ENCODE measurements at regions not wholly inside any gene's neighbourhood (a gene's known extent, or its start where the extent isn't known, plus 50 kb on each side); places are given as distances from the start of the nearest gene placed in this dataset.

DNA sequence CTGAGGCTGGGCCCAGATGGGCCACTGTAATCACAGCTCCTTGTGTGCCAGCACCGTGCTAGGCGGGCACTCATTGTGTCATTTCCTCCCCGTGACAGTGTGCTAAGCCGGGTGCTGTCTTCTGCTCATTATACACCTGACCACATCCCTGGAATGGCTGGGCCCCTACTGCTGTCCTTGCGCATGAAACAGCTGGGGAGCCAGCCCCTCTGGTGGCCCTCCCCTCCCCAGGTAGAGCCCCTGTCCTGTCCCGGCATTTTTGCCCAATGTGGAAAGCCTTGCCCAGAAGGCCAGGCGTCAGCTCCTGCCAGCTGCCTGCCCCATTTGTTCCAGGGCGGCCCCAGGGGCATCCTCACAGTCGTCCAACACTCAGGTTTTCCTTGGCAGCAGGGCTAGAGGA is 107.4 kb upstream of the CASZ1 start:
- Histone ChIP-seq H3K4me3 (no peak overlapping the region), H3K4me1 (peaks cover 0 to 7% (median 0%) of the 10 kb centered on the region in 9 donors), H3K27ac (no peak overlapping the region), H3K27me3 (peaks cover 0 to 54% (median 34%) of the 10 kb centered on the region in 7 donors), H3K36me3 (no peaks in the 10 kb centered on the region), H3K9me3 (no peaks in the 10 kb centered on the region)
- intact Hi-C loops (cut with DNase I): no loop called here
- TF ChIP-seq, protein P1, sequence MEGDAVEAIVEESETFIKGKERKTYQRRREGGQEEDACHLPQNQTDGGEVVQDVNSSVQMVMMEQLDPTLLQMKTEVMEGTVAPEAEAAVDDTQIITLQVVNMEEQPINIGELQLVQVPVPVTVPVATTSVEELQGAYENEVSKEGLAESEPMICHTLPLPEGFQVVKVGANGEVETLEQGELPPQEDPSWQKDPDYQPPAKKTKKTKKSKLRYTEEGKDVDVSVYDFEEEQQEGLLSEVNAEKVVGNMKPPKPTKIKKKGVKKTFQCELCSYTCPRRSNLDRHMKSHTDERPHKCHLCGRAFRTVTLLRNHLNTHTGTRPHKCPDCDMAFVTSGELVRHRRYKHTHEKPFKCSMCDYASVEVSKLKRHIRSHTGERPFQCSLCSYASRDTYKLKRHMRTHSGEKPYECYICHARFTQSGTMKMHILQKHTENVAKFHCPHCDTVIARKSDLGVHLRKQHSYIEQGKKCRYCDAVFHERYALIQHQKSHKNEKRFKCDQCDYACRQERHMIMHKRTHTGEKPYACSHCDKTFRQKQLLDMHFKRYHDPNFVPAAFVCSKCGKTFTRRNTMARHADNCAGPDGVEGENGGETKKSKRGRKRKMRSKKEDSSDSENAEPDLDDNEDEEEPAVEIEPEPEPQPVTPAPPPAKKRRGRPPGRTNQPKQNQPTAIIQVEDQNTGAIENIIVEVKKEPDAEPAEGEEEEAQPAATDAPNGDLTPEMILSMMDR (IDR thresholded peaks at IDR 0.05): no peak
- ATAC-seq: no peak
- WGBS, 2 donors: 79 to 80% methylated on average over 9 of the region's 9 CpGs
- no peak for DNase-seq

DNA sequence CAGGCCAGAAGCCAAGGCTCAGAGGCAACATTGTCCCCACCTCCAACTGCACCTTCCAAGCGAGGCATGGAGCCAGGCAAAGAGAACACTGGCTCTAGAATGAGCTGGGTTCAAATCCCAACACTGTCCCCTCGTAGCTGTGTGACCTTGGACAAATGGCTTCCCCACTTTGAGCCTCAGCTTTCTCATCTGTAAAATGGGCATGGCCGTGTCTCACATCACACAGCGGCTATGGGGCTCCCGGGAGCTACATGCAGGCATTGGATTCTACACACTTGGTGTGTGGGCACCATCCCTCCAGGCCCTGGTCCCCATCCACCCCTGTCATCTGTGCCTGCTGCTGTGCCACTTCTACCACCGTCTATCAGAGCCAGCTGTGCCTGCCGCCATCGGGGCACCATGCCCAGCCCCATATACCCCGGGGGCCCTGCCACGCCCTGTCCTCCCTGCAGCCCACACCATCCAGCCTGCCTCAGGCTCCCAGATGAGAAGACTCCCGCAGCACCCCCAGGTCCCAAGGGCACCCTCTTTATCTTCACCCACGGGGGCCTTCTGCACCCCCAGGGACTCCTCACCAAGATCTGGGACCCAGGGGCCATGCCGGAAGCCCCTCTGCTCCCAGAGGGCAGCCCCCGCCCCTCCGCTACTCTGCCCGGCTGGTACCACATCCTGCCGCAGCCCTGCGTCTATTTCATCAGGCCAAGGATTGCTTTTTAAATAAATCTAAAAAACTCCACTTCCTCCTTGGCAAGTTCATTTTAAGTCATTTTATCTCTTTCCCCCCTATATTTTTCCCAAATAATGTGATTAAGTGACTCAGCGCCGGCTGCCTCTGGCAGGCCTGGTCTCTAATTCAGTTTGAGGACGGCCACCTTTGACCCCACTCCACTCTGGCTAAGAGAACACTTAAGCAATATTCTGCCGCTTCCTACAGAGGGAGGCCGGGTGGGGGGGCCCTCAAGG is 107.8 kb upstream of the TARDBP start:
- TF ChIP-seq, protein P1 (IDR thresholded peaks at IDR 0.05): no peak
- ATAC-seq (no peak), DNase-seq (no peak)
- Histone ChIP-seq H3K4me1 (peaks cover 0 to 7% (median 0%) of the 10 kb centered on the region in 9 donors), H3K9me3 (no peaks in the 10 kb centered on the region), H3K27ac (no peak overlapping the region), H3K4me3 (no peak overlapping the region), H3K36me3 (no peaks in the 10 kb centered on the region), H3K27me3 (peaks cover 0 to 46% (median 28%) of the 10 kb centered on the region in 7 donors)
- intact Hi-C loops (cut with DNase I): no loop called here
- 71 to 76% methylated on average over 23 of the region's 23 CpGs for WGBS, 2 donors

DNA sequence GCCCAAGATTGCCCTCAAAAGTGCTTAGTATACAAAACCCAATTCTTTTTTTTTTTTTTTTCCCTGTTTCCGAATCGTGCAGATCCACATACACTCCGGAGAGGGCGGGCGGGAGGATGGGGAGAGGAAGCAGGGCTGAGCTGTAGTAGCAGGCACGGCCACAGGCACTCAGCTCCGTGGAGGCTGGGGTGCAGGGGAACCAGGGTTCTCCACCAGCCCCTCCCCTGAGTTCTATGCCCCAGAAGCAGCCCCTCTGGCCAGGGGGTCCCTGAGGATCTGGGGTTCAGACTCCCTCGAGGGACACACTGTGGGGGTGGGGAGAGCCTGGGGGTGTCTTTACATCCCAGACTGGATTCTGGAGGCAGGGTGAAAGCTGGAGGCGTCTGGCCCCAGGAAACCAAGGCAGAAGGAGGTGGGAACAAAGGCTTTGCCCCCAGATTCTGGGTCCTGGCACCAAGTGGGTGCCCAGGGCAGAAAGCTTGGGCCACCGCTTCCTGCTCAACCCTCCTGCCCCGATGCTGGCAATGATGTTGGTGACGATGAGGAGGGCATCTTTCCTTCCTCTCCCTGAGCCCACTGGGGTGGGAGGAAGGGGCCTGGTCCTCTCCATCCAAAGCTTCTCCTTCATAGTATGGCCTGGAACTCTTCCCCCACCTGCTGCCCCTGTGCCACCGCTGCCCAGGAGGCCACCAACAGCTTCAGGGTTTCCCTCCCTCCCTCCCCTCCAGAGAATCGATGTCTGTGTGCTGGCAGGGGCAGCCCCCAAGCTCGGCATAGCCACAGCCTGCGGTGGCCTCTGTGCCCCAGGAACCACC is 106.4 kb upstream of the TARDBP start:
- DNase-seq (no peak), ATAC-seq (no peak)
- intact Hi-C loops (cut with DNase I): no loop called here
- no peaks in the 10 kb centered on the region for H3K9me3 ChIP-seq
- no peaks in the 10 kb centered on the region for H3K36me3 ChIP-seq
- no peak overlapping the region for H3K27ac ChIP-seq
- TF ChIP-seq, protein P1 (IDR thresholded peaks at IDR 0.05): no peak
- no peak overlapping the region for H3K4me3 ChIP-seq
- peaks cover 0 to 7% (median 0%) of the 10 kb centered on the region in 9 donors for H3K4me1 ChIP-seq
- H3K27me3 ChIP-seq: peaks cover 0 to 32% (median 18%) of the 10 kb centered on the region in 7 donors
- 67 to 73% methylated on average over 15 to 16 of the region's 16 CpGs for WGBS, 2 donors

DNA sequence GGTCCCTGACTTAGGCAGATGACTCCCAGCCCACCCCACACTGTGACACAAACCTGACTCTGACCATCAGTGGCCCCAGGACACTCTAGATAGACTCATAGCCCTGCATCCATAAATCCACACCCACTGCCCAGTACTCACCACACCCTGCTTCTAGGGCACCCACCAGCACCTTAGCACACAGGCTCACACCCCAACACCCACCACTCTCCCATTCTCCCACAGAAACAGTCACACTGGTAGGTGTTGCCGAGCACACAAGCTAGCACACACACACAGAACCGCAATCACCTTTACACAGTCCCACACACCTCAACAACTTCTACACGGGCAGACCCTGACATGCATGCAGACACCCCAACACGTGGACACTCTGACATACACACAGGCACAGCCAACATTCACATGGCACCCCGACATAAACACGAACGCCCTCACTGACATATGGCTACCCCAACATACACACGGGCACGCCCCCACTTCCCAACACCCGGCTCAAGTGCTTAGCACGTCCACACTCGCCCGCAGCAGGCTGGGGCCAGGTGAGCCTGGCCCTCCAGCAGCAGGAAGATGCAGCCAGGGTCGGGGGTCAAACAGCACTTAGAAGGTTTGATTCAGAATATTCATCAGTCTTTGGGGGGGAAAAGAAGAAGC is 105.5 kb upstream of the TARDBP start:
- no peak for DNase-seq
- Histone ChIP-seq H3K27ac (no peak overlapping the region), H3K4me1 (peaks cover 0 to 7% (median 0%) of the 10 kb centered on the region in 9 donors), H3K9me3 (no peaks in the 10 kb centered on the region), H3K36me3 (no peaks in the 10 kb centered on the region), H3K4me3 (no peak overlapping the region), H3K27me3 (peaks cover 0 to 28% (median 18%) of the 10 kb centered on the region in 7 donors)
- ATAC-seq: no peak
- intact Hi-C loops (cut with DNase I): no loop called here
- WGBS, 2 donors: 68 to 69% methylated on average over 14 of the region's 14 CpGs
- TF ChIP-seq, protein P1 (IDR thresholded peaks at IDR 0.05): no peak
